NCI-H526 (cell line): ENCODE measurements at regions not wholly inside any gene's neighbourhood (a gene's known extent, or its start where the extent isn't known, plus 50 kb on each side); places are given as distances from the start of the nearest gene placed in this dataset.

Experiments used
- DNase-seq, 2 experiments: peaks; one replicate each; lab custom pipeline; 2025; lab: John Stamatoyannopoulos, UW

- DNase-seq = no peak
Observed at GRCh38 chr12:124395986-124396385, 101.1 kb downstream of the RFLNA start.

GRCh38 chr12:124395284-124395752, 100.4 kb downstream of the RFLNA start:
- DNase-seq = no peak

GRCh38 chr12:124394462-124395128, 99.7 kb downstream of the RFLNA start:
- DNase-seq = no peak

GRCh38 chr12:124393831-124394230, 98.9 kb downstream of the RFLNA start:
- no peak for DNase-seq

GRCh38 chr12:124393414-124393790, 98.5 kb downstream of the RFLNA start:
- DNase-seq = peak in 1 of 2 experiments; percentile 27

GRCh38 chr12:124392667-124393413, 97.9 kb downstream of the RFLNA start:
- DNase-seq = peak in 1 of 2 experiments; percentile 34

- DNase-seq = peak in 1 of 2 experiments; percentile 30
Observed at GRCh38 chr12:124392271-124392666, 97.4 kb downstream of the RFLNA start.

- peak in 1 of 2 experiments; percentile 18 for DNase-seq
Observed at GRCh38 chr12:124391340-124392261, 96.7 kb downstream of the RFLNA start.

- no peak for DNase-seq
Observed at GRCh38 chr12:124390442-124391097, 95.7 kb downstream of the RFLNA start.

- DNase-seq = no peak
Observed at GRCh38 chr12:124389725-124390441, 95.0 kb downstream of the RFLNA start.

GRCh38 chr12:124389138-124389724, 94.3 kb downstream of the RFLNA start:
- peak in 1 of 2 experiments; percentile 71 for DNase-seq

- peak; percentile 28 to 84 for DNase-seq
Observed at GRCh38 chr12:124388679-124389137, 93.8 kb downstream of the RFLNA start.

GRCh38 chr12:124388038-124388671, 93.3 kb downstream of the RFLNA start:
- DNase-seq = no peak

GRCh38 chr12:124387528-124387911, 92.6 kb downstream of the RFLNA start:
- DNase-seq = no peak

GRCh38 chr12:124386661-124387527, 92.0 kb downstream of the RFLNA start:
- peak in 1 of 2 experiments; percentile 23 for DNase-seq

GRCh38 chr12:124386059-124386458, 91.2 kb downstream of the RFLNA start:
- no peak for DNase-seq

- no peak for DNase-seq
Observed at GRCh38 chr12:124385219-124385969, 90.5 kb downstream of the RFLNA start.

GRCh38 chr12:124384299-124384894, 89.5 kb downstream of the RFLNA start:
- DNase-seq = no peak
